Stomach (tissue), 4 donors: ENCODE measurements at regions not wholly inside any gene's neighbourhood (a gene's known extent, or its start where the extent isn't known, plus 50 kb on each side); places are given as distances from the start of the nearest gene placed in this dataset.

Experiments used
- POLR2A ChIP-seq, 4 donors: fragments of 450-650 bp; IDR thresholded peaks; one replicate each; pipeline ENCODE4 v1.6.1; 2016; ENCODE audit warnings: antibody characterized with exemption in 4 of 4, control low read depth in 2 of 4, mild to moderate bottlenecking in 1 of 4, moderate library complexity in 1 of 4
- POLR2AphosphoS5 ChIP-seq, 3 donors: sonication (generic); formaldehyde crosslinking; IDR thresholded peaks; one replicate each; pipeline ENCODE4 v1.6.1; 2016; ENCODE audit warnings: antibody characterized with exemption in 3 of 3
- TF ChIP-seq, protein P1 (sequence below), 7 experiments: fragments of 450-650 bp in 4 of 7; fragments of 200-600 bp in 3 of 7; sonication (generic) in 3 of 7; IDR thresholded peaks; one replicate each; pipeline ENCODE4 v1.5.1; 2016 to 2019; ENCODE audit warnings: antibody characterized with exemption in 7 of 7, control low read depth in 2 of 7, mild to moderate bottlenecking in 1 of 7

DNA sequence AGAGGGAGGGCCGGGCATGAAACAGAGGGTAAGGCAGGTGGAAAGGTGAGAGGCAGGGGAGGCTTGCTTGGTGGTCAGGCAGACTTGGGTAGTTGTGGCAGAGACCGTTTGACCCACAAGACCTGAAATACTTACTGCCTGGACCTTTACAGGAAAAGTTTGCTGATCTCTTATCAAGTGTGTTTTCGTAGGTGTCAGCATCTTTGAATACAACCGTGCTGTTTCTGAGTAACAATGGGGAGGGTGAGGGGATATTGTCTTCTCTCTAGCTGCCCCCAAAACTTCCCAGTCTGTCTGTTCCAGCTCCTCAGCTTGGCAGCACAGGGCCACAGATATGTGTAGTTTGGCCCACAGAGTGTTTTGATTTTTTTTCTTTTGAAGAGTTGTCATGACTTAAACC lies 212.5 kb upstream of the MPHOSPH6 start:
- TF ChIP-seq, protein P1, sequence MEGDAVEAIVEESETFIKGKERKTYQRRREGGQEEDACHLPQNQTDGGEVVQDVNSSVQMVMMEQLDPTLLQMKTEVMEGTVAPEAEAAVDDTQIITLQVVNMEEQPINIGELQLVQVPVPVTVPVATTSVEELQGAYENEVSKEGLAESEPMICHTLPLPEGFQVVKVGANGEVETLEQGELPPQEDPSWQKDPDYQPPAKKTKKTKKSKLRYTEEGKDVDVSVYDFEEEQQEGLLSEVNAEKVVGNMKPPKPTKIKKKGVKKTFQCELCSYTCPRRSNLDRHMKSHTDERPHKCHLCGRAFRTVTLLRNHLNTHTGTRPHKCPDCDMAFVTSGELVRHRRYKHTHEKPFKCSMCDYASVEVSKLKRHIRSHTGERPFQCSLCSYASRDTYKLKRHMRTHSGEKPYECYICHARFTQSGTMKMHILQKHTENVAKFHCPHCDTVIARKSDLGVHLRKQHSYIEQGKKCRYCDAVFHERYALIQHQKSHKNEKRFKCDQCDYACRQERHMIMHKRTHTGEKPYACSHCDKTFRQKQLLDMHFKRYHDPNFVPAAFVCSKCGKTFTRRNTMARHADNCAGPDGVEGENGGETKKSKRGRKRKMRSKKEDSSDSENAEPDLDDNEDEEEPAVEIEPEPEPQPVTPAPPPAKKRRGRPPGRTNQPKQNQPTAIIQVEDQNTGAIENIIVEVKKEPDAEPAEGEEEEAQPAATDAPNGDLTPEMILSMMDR (IDR thresholded peaks at IDR 0.05), result no peak
- no peak for TF ChIP-seq POLR2A (IDR thresholded peaks at IDR 0.05)
- TF ChIP-seq POLR2AphosphoS5 (IDR thresholded peaks at IDR 0.05), result no peak
